HTR-8/SVneo (cell line): ENCODE measurements at regions not wholly inside any gene's neighbourhood (a gene's known extent, or its start where the extent isn't known, plus 50 kb on each side); places are given as distances from the start of the nearest gene placed in this dataset.

Experiments used
- DNase-seq: peaks from one replicate; pipeline ENCODE4 v3.0.0; 2011; ENCODE audit warnings: low spot score, mixed read lengths; ENCODE audit not compliant: insufficient read length
- FAIRE-seq: peaks from 2 replicates; lab custom pipeline; 2011; peaks lifted over from hg19 to GRCh38; lab: Jason Lieb, UNC

- FAIRE-seq = no peak
- DNase-seq = no peak
Observed at GRCh38 chr1:147451628-147452027, 89.7 kb upstream of the BCL9 start.

GRCh38 chr1:147452809-147453208 is 88.5 kb upstream of the BCL9 start:
- FAIRE-seq = no peak
- DNase-seq = no peak

GRCh38 chr1:147463022-147463421 is 78.3 kb upstream of the BCL9 start:
- no peak for FAIRE-seq
- DNase-seq = no peak

GRCh38 chr1:147466543-147466942 is 74.8 kb upstream of the BCL9 start:
- DNase-seq (no peak), FAIRE-seq (no peak)

- no peak for FAIRE-seq
- no peak for DNase-seq
Observed at GRCh38 chr1:147470079-147470478, 71.2 kb upstream of the BCL9 start.

- no peak for DNase-seq
- no peak for FAIRE-seq
Observed at GRCh38 chr1:147472489-147472888, 68.8 kb upstream of the BCL9 start.

GRCh38 chr1:147472966-147473732 is 68.2 kb upstream of the BCL9 start:
- DNase-seq (no peak), FAIRE-seq (no peak)

GRCh38 chr1:147473733-147474049 is 67.6 kb upstream of the BCL9 start:
- no peak for FAIRE-seq

GRCh38 chr1:147475488-147475887 is 65.8 kb upstream of the BCL9 start:
- no peak for DNase-seq

More at GRCh38 chr1:147473733-147474049, 67.6 kb upstream of the BCL9 start:
- DNase-seq = no peak

GRCh38 chr1:147478521-147478920 is 62.8 kb upstream of the BCL9 start:
- DNase-seq (no peak), FAIRE-seq (no peak)

More at GRCh38 chr1:147475488-147475887, 65.8 kb upstream of the BCL9 start:
- no peak for FAIRE-seq

- no peak for FAIRE-seq
- DNase-seq = no peak
Observed at GRCh38 chr1:147479864-147480564, 61.3 kb upstream of the BCL9 start.

- DNase-seq (no peak), FAIRE-seq (no peak)
Observed at GRCh38 chr1:147480565-147480935, 60.8 kb upstream of the BCL9 start.

- no peak for FAIRE-seq
Observed at GRCh38 chr1:147486876-147487656, 54.2 kb upstream of the BCL9 start.

GRCh38 chr1:147491098-147491497 is 50.2 kb upstream of the BCL9 start:
- FAIRE-seq (no peak), DNase-seq (no peak)

More at GRCh38 chr1:147486876-147487656, 54.2 kb upstream of the BCL9 start:
- no peak for DNase-seq
